HG03097 (cell line): ENCODE measurements at regions not wholly inside any gene's neighbourhood (a gene's known extent, or its start where the extent isn't known, plus 50 kb on each side); places are given as distances from the start of the nearest gene placed in this dataset.
A peak's percentile ranks its signal among the peaks of the same experiment; 100 is the strongest.
"Not testable (repeated sequence)": the region's sequence is repeated elsewhere in the genome, so short reads cannot be mapped to it uniquely, and the experiment has no call there.

ENCODE experiments used
- ATAC-seq: cut with Tn5 transposase; IDR thresholded peaks from one replicate; pipeline ENCODE4 v1.9.1; 2021; ENCODE audit not compliant: unreplicated experiment, low FRiP score

GRCh38 chr3:55162031-55162795, 234.4 kb upstream of the LRTM1 start:
- no peak for ATAC-seq

GRCh38 chr3:55161231-55161630, 233.4 kb upstream of the LRTM1 start:
- ATAC-seq = no peak

GRCh38 chr3:55160241-55160983, 232.6 kb upstream of the LRTM1 start:
- ATAC-seq = peak; percentile 80

- no peak for ATAC-seq
Measured at GRCh38 chr3:55159711-55160110, 231.9 kb upstream of the LRTM1 start.

GRCh38 chr3:55159016-55159415, 231.2 kb upstream of the LRTM1 start:
- no peak for ATAC-seq

- no peak for ATAC-seq
Measured at GRCh38 chr3:55158345-55158744, 230.5 kb upstream of the LRTM1 start.

GRCh38 chr3:55157731-55158130, 229.9 kb upstream of the LRTM1 start:
- no peak for ATAC-seq

GRCh38 chr3:55156851-55157650, 229.2 kb upstream of the LRTM1 start:
- no peak for ATAC-seq

GRCh38 chr3:55147856-55148720, 220.2 kb upstream of the LRTM1 start:
- ATAC-seq = no peak

- ATAC-seq = no peak
Measured at GRCh38 chr3:55147406-55147805, 219.5 kb upstream of the LRTM1 start.

- no peak for ATAC-seq
Measured at GRCh38 chr3:55146216-55146615, 218.4 kb upstream of the LRTM1 start.

GRCh38 chr3:55144015-55144673, 216.3 kb upstream of the LRTM1 start:
- no peak for ATAC-seq

GRCh38 chr3:55143336-55143735, 215.5 kb upstream of the LRTM1 start:
- no peak for ATAC-seq

- ATAC-seq = not testable (repeated sequence)
Measured at GRCh38 chr3:55136291-55136690, 208.4 kb upstream of the LRTM1 start.

- ATAC-seq = no peak
Measured at GRCh38 chr3:55128225-55128823, 200.5 kb upstream of the LRTM1 start.

GRCh38 chr3:55127565-55127964, 199.7 kb upstream of the LRTM1 start:
- ATAC-seq = no peak

GRCh38 chr3:55124371-55124770, 196.5 kb upstream of the LRTM1 start:
- no peak for ATAC-seq
